ENCODE measurements at regions not wholly inside any gene's neighbourhood (a gene's known extent, or its start where the extent isn't known, plus 50 kb on each side); places are given as distances from the start of the nearest gene placed in this dataset.

- intact Hi-C loops (cut with micrococcal nuclease) (no loop called here), dilution Hi-C loops (cut with MboI; ENCODE audit: extremely low pct_ligation_motif_present, low sequenced_read_pairs) (no loop called here)
- TF ChIP-seq EZH2 (IDR thresholded peaks at IDR 0.05; ENCODE audit: borderline replicate concordance, low read depth, low read length, severe bottlenecking) (no peak), MYC (IDR thresholded peaks at IDR 0.05; ENCODE audit: low read depth, low read length) (no peak), POLR2A (IDR thresholded peaks at IDR 0.05; ENCODE audit: low read depth, low read length) (no peak), POLR2AphosphoS5 (IDR thresholded peaks at IDR 0.05; ENCODE audit: insufficient read depth, low read depth, low read length) (no peak), FOS (IDR thresholded peaks at IDR 0.05; ENCODE audit: borderline replicate concordance, insufficient read depth, low read length) (no peak), GATA2 (IDR thresholded peaks at IDR 0.05; ENCODE audit: insufficient read depth, insufficient read length, low read depth, low read length) (no peak), CTCF (IDR thresholded peaks at IDR 0.05; ENCODE audit: extremely low read depth in 1 of 2, insufficient read depth in 1 of 2, low read depth in 1 of 2, low read length in 2 of 2) (no peak), MAX (IDR thresholded peaks at IDR 0.05; ENCODE audit: insufficient read depth, insufficient read length) (no peak), JUN (IDR thresholded peaks at IDR 0.05; ENCODE audit: borderline replicate concordance, insufficient read depth, insufficient read length, low read depth) (no peak)
- ChIA-PET POLR2A (no interaction called here), CTCF (no interaction called here)
- Histone ChIP-seq H3K4me1 (ENCODE audit: control insufficient read depth, extremely low read depth, insufficient read depth, low read length) (no peaks in the 10 kb centered on the region), H3K9ac (replicated peaks; ENCODE audit: extremely low read depth, insufficient read depth, low read length) (no peak overlapping the region), H3K9me3 (replicated peaks; ENCODE audit: control insufficient read depth, insufficient read depth, low read length) (no peaks in the 10 kb centered on the region), H3K27ac (ENCODE audit: insufficient read depth, low read depth, low read length) (no peak overlapping the region), H2AFZ (ENCODE audit: low read depth, low read length) (no peak overlapping the region), H3K79me2 (ENCODE audit: control insufficient read depth, insufficient read depth, low read length) (no peaks in the 10 kb centered on the region), H3K4me3 (replicated peaks in 1 of 3; ENCODE audit: insufficient read depth in 1 of 3, low read depth in 1 of 3, low read length in 3 of 3) (no peak overlapping the region), H3K27me3 (ENCODE audit: control insufficient read depth in 2 of 2, insufficient read depth in 2 of 2, low read length in 2 of 2) (peaks cover 10 to 13% of the 10 kb centered on the region in 2 experiments), H4K20me1 (replicated peaks; ENCODE audit: control insufficient read depth, extremely low read depth, insufficient read depth, low read length) (no peaks in the 10 kb centered on the region), H3K9me1 (replicated peaks; ENCODE audit: control insufficient read depth, extremely low read depth, insufficient read depth, low read length) (no peaks in the 10 kb centered on the region), H3K36me3 (ENCODE audit: control insufficient read depth in 2 of 2, extremely low read depth in 1 of 2, insufficient read depth in 2 of 2, low read length in 2 of 2) (no peaks in the 10 kb centered on the region), H3K4me2 (ENCODE audit: insufficient read depth, low read length) (no peak overlapping the region)
- BruUV-seq (replicated peaks): no TSS peak
- FAIRE-seq (no peak), DNase-seq (ENCODE audit: low read depth, low spot score) (no peak)
Observed at GRCh38 chr7:42491106-42491505, 254.1 kb upstream of the GLI3 start.
